Activated gamma-delta T cell treated with anti-CD3 and anti-CD28 coated beads, Interleukin-2, amount 50 U/mL, for 16 hours (primary cell): ENCODE measurements at regions not wholly inside any gene's neighbourhood (a gene's known extent, or its start where the extent isn't known, plus 50 kb on each side); places are given as distances from the start of the nearest gene placed in this dataset.

Source experiments
- DNase-seq: peaks from one replicate; pipeline ENCODE4 v3.0.0-alpha.2; 2020; ENCODE audit warnings: low read depth

DNA sequence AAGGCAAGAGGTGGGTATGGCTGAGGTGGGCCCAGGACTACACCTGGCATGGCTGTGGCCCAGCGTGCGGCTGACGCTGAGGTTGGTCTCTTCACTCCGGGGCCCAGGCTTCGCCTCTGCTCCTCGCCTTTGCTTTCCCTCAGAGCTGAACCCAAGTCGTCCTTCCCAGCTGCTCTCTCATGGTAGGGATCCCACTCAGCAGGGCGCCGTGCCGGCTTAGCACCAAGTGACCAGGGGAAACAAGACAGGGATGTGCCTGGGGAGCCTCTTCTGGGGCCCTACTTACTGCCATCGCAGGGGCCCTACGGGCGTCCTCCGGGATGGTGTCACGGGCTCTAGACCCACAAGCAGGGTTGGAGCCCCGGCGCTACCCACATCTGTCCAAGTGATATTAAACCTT, 138.1 kb upstream of the ALKAL2 start:
- DNase-seq: no peak

DNA sequence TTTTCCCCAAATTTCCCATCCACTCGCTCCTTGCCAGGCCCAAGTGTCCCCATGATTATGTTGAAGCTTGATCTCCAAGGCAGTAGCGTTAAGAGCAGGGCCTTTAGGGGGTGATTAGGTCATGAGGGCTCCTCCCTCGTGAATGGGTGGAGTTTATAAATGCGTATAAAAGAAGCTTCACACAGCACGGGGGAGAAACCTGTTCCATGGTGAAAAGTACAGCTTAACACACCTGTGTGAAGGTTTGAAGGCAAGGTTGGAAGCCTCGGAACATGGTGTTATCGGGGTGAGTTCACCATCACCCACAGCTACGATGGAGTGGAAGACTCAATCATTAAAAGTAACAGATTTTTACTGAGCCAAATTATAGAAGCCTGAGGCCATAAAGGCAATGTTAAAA, 137.4 kb upstream of the ALKAL2 start:
- no peak for DNase-seq

DNA sequence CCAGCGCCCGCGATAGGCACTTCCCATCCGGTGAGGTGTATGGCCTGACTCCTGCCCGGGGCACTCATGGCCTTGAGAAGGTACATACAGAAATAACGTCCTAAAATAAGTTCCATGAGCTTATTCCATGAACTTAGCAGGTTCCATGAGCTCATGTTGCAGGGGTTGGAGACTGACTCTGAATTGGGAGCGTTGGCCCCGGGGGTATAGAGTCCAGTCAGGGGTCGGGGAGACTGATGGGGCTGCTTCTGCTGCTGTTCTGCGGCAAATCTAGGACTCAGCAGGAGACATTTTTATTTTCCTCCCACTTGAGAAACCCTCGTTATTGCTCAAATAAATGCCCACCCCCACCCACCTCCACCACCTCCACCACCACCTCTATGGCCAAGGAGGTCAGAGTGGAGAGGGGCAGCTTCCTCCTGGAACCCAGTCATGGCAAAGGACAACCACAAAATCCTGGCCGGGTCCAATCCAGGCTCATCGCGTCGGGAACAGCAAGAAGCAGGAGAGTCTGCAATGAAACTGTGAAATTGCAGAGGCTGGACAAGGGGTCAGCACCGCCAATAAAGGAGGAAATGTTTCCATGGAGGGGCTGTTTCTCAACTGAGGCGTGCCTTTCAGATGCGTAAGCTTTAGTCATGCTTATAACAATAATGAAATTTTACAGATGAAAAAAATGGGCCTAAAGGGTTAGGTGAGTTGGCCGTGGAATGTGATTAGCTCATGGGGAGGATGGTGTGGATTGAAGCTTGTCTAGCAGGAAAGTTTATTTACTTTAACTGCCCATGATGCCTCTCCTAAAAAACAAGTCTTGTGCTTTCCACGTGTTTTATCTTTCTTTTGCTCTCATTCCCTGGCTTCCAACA, 136.6 kb upstream of the ALKAL2 start:
- DNase-seq: no peak

- no peak for DNase-seq
Measured at GRCh38 chr2:423479-423878, 135.6 kb upstream of the ALKAL2 start.

GRCh38 chr2:422676-423435, 135.0 kb upstream of the ALKAL2 start:
- no peak for DNase-seq

GRCh38 chr2:421406-421805, 133.5 kb upstream of the ALKAL2 start:
- no peak for DNase-seq

- DNase-seq: no peak
Measured at GRCh38 chr2:419687-420317, 131.9 kb upstream of the ALKAL2 start.

- no peak for DNase-seq
Measured at GRCh38 chr2:417662-418061, 129.8 kb upstream of the ALKAL2 start.

DNA sequence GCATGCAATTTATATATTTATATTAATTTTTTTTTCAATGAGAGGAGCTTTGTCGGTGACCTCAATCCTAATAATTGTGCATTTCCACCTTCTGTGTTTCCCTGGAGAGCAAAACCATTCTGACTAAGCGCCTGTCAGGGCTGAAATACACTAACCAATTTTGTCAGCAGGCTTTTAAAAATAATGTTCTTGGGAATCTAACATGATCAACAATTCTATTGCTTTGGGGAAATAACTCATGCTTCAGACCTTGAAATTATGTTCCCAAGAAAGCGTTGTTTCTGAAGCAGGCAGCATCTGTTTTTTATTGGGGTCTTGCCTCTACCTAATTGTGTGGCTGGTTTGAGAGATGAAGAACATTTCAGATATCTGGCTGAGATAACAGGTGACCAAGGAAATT, 129.1 kb upstream of the ALKAL2 start:
- DNase-seq: no peak

GRCh38 chr2:415986-416610, 128.2 kb upstream of the ALKAL2 start:
- DNase-seq: no peak

GRCh38 chr2:409523-409922, 121.6 kb upstream of the ALKAL2 start:
- no peak for DNase-seq

- no peak for DNase-seq
Measured at GRCh38 chr2:407630-408029, 119.7 kb upstream of the ALKAL2 start.

GRCh38 chr2:406876-407275, 119.0 kb upstream of the ALKAL2 start:
- no peak for DNase-seq

- DNase-seq: no peak
Measured at GRCh38 chr2:406231-406630, 118.3 kb upstream of the ALKAL2 start.

GRCh38 chr2:404581-404980, 116.7 kb upstream of the ALKAL2 start:
- DNase-seq: no peak

DNA sequence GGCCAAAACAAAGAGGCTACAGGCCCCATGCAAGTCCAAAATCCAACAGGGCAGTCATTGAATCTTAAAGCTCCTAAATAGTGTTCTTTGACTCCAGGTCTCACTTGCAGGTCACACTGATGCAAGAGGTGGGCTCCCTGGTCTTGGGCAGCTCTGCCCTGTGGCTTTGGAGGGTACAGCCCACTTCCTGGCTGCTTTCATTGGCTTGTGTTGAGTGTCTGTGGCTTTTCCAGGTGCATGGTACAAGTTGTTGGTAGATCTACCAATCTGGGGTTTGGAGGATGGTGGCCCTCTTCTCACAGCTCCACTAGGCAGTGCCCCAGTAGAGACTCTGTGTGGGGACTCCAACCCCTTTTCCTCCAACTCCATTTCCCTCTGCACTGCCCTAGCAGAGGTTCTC, 115.8 kb upstream of the ALKAL2 start:
- no peak for DNase-seq

DNA sequence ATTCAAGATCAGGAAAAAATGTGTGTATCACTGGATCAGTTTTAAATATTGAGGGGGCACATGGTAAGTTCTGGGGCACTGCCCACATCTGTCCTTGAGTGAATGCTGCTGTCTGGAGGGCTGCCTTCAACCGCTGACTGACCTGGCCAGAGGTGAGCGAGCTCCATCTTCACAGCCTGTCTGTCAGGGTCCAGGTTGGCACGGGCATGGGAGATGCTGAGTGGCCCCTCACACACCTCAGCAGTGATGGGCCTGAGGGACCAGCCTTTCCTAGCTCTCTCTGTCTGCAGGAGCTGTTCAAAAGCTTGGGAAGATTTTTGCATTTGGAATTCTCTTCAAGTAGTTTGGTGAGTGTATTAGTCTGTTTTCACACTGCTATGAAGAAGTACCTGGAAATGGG, 114.8 kb upstream of the ALKAL2 start:
- no peak for DNase-seq

DNA sequence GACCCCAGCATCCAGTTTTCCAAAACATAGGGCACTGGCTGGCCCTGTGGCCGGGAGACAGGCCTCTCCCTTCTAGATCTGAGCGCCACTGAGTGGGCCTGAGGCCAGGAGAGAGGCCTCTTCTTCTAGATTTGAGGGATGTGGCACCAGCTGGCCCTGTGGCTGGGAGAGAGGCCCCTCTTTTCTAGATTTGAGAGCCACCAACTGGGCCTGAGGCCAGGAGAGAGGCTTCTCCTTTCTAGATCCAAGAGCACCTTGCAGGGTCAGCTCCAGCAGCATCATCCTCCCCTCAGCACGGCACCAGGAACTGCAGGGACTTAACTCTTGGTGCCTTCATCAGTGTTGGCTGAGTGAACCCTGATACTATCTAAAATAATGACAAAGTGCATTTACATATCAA, 114.3 kb upstream of the ALKAL2 start:
- DNase-seq: no peak

- DNase-seq: no peak
Measured at GRCh38 chr2:401019-401679, 113.3 kb upstream of the ALKAL2 start.

DNA sequence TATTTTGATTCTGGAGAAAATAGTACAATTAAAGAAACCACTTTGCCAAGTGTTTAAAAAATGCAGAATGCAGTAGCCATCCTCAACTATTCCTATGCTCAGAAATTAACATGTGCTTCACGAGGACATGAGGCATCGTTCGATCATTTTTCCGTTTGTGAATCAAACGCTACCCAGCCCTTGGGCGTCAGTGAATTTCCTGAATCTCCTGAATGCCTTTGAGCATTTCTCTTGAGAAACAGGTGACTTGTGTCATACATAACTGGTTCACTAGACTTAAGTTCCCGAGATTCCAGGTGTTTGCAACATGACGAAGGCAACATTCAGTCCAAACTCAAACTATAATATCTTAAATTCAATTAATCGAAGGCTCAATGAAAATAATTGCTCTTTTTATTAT, 110.0 kb upstream of the ALKAL2 start:
- DNase-seq: no peak

DNA sequence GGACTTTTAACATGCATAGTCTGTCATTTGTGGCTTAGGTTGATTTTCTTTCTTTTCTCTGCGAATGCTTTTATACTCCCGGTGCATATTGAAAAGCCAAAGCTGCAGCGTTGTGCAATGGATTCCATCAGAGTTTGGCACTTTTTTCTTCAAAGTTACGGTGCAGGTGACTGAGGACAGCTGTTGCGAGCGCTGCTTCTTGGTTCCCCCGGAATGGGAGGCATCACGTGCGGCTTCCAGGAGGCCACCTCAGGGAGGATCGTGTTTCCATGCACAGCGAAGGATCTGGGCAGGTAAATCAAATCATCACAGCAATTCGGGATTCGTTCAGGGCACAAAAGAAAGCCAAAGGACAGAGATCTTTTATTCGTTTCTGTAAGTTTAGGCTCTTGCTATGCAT, 109.6 kb upstream of the ALKAL2 start:
- no peak for DNase-seq

DNA sequence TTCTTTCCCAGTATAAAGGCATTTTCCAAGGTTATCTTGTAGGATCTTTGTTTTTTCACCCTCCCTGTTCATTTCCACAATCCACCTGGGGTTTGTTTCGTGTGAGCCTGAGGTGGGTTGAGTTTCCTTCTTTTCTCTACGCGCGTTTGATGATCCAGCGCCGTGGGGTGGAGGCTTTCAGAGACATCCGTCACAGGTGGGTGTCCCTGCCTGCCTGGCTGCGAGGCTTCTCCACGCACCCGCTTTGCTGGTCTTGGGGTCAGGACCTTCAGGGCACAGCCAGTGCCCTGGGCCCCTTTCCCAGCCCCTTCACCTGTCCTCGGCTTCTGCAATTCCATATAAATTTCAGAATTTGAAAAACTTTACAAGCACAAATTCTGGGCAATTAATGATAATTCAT, 109.0 kb upstream of the ALKAL2 start:
- no peak for DNase-seq
